EH (cell line): ENCODE measurements at regions not wholly inside any gene's neighbourhood (a gene's known extent, or its start where the extent isn't known, plus 50 kb on each side); places are given as distances from the start of the nearest gene placed in this dataset.
"Not testable (repeated sequence)": the region's sequence is repeated elsewhere in the genome, so short reads cannot be mapped to it uniquely, and the experiment has no call there.

ENCODE experiments used
- DNase-seq: peaks from one replicate; pipeline ENCODE4 v3.0.0-alpha.2; 2015; ENCODE audit warnings: low read depth

DNA sequence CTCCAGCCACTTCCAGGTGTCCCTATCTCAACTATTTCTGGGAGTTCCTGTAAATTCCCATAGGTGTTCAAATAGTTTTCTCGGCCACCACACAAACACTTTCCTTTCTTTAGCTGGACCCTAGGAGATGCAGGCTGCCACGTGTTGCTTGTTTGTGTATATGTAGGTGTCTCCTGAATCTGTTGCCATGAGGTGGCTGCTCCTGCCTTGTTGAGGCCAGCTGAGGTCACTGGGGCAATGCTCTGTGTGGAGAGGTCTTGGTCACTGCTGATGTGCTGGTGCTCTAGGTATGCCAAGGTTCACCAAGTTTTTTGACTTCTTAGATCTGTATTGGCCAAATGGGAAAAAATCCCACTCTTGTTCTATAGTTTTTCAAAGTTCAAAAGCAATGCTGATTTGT, 132.5 kb upstream of the CHD1 start:
- DNase-seq = no peak

DNA sequence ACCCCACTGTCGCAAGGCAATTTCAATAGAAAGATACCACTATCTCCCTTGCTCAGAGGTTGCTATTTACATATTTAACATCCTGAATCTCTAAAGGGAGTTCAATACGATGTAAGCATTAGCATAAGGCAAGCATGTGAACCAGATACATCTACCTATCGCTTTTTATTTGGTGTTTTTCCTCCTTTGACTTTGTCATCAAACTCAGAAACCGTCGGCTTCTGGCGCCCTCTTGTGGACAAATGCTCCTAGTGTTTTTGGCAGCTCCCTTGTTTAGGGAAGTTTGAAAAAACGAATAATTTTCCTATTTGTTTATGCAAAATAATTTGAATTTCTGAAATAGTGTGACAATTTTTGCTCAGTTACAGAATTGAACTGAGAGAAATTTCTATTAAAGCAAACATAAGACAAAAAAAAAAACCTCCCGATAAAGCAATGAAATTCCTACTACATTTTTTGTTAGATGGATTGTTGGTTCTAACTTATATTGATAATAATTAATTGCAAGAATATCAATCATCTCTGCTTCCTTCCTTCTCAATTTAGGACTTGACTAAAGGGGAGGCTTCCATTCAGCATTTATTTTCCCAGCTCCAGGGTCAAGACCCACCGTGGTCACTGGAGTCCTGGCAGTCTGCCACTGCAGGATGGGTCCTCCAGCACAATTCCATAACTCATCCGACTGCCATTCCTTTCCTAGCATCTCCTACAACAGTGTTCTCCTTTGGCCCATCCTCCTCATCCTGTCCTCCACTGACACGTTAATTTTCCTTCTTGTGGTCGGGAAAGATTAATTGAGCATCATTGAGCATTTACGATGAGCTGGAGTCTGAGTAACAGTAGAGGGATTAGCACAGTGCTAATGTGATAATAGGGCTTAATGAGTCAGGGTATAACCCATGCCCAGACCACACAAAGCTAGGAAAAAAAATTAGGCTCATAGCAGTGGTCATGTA, 131.8 kb upstream of the CHD1 start:
- peak; percentile 63 for DNase-seq

- no peak for DNase-seq
Measured at GRCh38 chr5:99059685-99060084, 130.9 kb upstream of the CHD1 start.

- peak; percentile 13 for DNase-seq
Measured at GRCh38 chr5:99058466-99058865, 129.7 kb upstream of the CHD1 start.

DNA sequence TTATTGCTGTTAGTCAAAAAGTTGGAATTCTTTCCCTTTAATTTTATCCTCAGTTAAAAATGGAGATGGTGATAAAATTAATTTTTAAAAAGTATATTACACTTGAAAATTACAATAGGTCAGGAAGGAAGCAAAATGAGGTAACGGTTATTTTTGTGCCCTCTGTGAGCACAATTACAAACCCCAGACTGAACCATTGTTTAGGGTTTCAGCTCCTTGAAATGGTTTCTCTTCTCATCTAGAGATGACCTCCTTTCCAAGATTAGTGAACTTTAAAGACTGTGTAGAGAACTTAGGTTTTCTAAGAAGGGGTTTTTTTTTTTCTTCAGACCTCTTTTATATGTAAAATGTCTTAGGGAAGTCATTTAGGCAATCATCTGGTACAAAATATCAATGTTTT, 126.2 kb upstream of the CHD1 start:
- DNase-seq = no peak

DNA sequence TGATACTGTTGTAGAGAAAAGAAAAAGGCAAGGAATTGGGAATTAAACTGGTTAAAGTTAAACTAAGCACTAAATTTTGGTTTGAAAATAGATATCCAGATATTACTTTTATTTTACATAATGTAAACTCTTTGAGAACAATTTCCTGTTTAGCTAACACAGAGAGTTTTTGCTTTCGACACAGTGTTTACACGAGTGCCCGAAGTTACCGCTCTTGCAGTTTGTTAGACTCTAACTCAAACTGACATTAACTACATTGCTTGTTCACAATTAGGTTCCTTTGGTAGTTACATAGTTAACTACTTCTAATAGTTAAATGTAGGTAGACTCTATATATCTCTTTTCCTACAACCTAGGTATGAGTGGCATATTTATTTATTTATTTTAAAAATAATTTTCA, 117.1 kb upstream of the CHD1 start:
- peak; percentile 6 for DNase-seq

- DNase-seq = not testable (repeated sequence)
Measured at GRCh38 chr5:99043257-99043656, 114.5 kb upstream of the CHD1 start.

DNA sequence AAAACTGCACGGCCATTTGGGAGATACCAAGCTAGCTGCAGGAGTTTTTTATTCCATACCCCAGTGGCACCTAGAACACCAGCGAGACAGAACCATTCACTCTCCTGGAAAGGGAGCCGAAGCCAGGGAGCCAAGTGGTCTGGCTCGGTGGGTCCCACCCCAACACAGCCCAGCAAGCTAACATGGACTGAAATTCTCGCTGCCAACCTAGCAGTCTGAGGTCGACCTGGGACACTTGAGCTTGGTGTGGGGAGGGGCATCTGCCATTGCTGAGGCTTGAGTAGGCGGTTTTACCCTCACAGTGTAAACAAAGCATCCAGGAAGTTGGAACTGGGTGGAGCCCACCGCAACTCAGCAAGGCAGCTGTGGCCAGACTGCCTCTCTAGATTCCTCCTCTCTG, 108.9 kb upstream of the CHD1 start:
- no peak for DNase-seq

GRCh38 chr5:99035942-99036341, 107.1 kb upstream of the CHD1 start:
- no peak for DNase-seq

DNA sequence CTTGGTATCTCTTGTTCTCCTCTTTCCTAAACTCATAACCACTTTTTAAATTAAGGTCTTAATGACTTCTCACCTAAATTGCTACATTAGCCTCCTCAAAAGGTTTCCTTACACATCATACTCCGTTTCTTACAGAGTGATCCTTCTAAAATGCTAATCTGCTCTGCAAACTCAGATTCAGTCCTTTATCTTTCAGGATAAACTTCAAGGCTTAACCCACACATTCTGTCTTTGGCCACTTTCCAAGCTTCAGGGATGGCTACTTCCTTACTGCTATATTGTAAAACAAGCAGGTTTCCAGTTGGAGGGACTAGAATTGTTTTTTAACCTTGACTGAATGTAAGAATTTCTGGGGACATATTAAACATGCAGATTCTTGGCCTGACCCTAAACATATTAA, 105.5 kb upstream of the CHD1 start:
- DNase-seq = no peak

- no peak for DNase-seq
Measured at GRCh38 chr5:99033014-99033900, 104.5 kb upstream of the CHD1 start.

GRCh38 chr5:99032234-99033013, 103.6 kb upstream of the CHD1 start:
- peak; percentile 80 for DNase-seq

DNA sequence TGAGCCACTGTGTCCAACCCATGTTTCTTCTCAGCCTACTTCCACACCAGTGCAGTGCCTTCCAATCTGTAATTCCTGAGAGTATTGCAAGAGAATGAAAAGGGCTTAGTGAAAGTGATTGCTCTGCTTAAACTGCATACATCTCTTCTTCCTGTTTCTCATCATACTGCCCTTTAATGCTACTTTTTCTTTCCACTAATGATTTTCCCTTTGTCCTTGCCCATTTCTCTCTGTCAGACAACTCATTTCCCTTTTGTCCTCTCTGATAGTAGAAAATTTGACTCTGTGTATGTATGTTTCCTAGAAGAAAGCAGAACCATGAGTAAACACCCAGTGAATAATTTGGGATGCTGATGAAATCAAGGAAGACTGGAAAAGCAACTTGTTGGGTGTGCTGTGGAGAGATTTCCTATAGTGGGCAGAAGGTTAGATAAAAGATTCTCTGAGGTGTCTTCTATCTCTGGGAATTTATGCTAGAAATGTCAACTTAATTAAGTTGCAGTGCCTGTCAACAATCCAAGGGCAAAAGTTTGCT, 102.2 kb upstream of the CHD1 start:
- no peak for DNase-seq

DNA sequence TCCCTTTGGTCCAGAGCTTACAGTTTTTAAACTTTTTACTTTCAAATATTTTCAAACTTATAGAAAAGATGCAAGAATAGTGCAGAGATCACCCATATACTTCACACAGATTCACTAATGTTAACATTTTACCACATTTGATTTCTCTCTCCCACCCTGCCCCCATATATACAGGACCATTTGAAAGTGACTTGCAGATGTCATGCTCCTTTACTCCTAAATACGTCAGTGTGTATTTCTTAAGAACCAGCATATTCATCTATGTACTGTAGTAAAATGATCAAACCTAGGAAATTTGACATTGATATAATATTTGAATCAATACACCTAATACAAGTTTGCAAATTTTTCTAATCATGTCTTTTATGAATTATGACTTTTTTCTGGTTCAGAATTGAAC, 100.4 kb upstream of the CHD1 start:
- DNase-seq = no peak

- not testable (repeated sequence) for DNase-seq
Measured at GRCh38 chr5:99028170-99028569, 99.4 kb upstream of the CHD1 start.

DNA sequence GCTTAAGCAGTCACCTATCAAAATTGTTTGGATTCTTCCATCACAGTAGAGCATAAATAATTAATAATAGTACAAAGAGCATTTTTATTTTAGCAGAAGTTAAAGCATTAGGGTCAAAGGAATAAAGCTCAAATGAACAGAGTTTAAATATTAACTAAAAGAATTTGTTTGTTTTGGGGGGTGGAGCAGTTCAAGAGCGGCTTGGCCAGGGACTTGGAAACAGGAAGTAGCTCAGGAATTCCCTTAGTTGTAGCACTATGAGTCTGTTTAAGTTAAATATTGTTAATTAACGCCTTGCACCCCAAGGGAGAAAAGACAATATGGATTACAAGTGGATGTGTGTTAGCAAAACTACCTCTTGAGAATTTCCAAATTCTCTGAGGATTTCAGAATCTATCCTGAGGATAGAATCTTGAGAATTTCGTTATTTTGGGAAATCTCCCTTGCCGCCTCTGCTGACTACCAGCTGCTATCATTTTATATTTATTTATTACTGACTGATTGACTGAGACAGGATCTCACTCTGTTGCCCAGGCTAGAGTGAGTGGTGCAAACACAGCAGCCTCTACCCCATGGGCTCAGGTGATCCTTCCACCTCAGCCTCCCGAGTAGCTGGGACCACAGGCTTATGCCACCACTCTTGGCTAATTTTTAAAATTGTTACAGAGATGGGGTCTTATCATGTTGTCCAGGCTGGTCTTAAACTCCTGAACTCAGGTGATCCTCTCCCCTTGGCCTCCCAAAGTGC, 96.7 kb upstream of the CHD1 start:
- DNase-seq = no peak

- no peak for DNase-seq
Measured at GRCh38 chr5:99023330-99023729, 94.5 kb upstream of the CHD1 start.

DNA sequence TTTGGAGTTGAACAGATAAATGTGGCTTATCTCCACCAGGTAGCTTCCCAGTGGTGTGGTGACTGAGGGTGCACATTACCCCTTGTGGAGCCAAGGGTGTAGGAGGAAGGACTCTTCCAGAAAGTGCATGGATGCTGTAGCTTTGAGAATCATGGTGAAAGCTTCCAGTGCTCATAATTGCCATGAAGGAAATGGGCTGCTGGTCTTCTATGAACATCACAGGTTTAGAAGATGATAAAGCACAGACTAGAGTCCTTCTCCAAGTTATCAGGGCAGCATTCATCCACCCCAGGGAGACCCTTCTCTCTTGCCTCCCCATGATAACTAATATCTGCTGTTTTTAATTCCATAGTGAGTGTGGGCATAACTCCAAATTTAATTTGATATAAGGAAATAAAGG, 93.4 kb upstream of the CHD1 start:
- DNase-seq = no peak

GRCh38 chr5:99020698-99021048, 91.9 kb upstream of the CHD1 start:
- DNase-seq = no peak

GRCh38 chr5:99019812-99020697, 91.2 kb upstream of the CHD1 start:
- peak; percentile 92 for DNase-seq
